NCI-H1436 (cell line): ENCODE measurements at regions not wholly inside any gene's neighbourhood (a gene's known extent, or its start where the extent isn't known, plus 50 kb on each side); places are given as distances from the start of the nearest gene placed in this dataset.
"Not testable (repeated sequence)": the region's sequence is repeated elsewhere in the genome, so short reads cannot be mapped to it uniquely, and the experiment has no call there.

ENCODE experiments used
- DNase-seq: peaks from one replicate; lab custom pipeline; 2025; lab: John Stamatoyannopoulos, UW

DNA sequence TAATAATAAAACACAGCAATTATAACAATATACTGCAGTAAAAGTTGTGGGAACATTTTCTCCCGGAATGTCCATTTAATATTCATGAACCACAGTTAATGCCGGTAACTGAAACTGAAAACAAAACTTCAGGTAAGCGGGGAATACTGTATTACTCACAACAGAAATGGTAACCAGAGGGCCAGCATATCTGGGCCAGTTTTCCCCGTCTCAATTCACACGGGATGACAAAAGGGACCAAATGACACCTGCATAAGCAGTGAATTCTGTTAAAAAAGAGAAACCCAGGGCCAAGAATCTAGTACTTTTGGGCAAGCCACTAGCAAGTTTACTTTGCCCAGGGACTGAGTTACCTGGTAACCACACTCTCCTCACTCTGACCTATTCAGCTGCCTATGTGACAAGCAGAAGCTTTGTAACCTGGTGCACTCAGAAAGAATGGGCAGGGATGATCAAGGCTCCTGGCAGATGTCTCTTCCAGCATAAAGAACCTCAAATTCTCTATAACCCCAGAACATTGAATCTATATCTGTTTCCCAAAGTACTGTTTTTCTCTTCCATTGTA is 1171.2 kb downstream of the DIAPH3 start:
- no peak for DNase-seq

DNA sequence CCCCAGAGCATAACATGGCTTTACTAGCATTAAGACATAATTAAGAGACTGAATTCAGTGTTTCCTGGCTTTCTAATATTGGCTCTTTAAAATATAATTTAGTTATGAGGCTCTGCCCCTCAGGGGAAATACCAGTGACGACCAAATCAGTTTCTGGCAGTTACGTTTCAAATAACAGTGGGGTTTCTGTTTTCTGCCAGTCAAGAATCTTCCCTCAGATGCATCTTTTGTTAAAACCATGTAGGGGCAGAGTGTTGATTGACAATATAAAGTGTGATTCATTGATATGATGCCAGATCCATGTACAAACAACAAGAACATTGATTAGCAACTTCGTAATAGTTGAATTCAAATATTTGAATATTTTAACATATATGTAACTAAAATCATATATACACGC is 1169.7 kb downstream of the DIAPH3 start:
- no peak for DNase-seq

- DNase-seq, result no peak
Measured at GRCh38 chr13:58994777-58995176, 1169.0 kb downstream of the DIAPH3 start.

GRCh38 chr13:58998716-58999115 is 1165.0 kb downstream of the DIAPH3 start:
- DNase-seq, result no peak

GRCh38 chr13:58999851-59000250 is 1163.9 kb downstream of the DIAPH3 start:
- no peak for DNase-seq

- no peak for DNase-seq
Measured at GRCh38 chr13:59000770-59001169, 1163.0 kb downstream of the DIAPH3 start.

GRCh38 chr13:59012731-59013130 is 1151.0 kb downstream of the DIAPH3 start:
- no peak for DNase-seq

DNA sequence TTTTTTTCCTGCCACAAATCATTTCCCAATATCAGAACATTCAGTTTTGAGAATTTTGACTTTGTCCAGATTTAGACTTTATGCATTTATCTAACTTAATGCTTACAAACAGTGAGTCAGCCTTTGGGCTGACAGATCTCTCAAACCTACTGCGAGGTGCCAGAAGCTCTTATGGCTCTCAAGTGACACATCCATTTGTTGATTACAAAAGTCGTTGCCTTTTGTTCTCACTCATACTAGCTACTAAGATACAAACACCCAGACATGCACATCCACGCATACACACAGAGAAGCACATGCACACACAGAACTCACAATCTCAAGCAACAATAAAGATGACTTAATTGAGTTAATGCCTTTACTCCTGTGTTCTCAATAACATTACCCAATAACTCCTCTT is 1147.5 kb downstream of the DIAPH3 start:
- DNase-seq, result no peak

GRCh38 chr13:59024434-59024833 is 1139.3 kb downstream of the DIAPH3 start:
- no peak for DNase-seq

DNA sequence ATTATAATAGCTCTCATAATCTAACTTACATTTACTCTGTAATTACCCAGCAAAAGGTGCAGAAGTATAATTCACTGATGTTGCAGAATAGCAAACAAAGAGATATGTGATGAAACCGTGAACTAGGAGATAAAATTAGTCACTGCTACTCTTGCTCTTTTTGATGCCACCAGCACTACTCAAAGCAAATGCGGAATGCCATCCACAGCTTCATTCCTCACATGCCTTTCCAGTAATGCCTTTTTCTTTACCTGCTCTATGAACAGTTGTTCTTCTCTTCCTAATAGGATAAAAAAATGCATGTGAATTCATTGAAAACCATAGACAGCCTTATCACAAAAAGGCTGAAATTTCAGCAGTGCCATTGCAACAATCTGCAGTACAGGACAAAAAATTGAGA is 1129.5 kb downstream of the DIAPH3 start:
- DNase-seq, result no peak

DNA sequence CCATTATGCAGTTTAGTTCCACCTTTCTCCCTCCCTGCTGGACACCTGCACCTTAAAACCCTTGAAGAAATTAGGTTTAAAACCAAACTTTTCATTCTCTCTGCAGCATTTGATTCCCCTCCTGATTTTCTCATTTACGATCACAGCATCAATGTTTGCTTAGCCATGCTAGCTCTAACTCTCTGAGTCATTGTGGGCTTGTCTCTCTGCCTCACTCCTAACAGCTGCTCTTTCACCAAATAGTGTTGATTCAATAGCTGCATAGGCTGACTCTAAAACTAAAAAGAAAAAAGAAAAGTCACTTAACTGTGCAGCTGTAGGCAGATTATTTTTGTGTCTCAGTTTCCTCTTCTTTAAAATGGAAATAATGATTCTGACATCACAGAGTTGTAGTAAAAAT is 1124.9 kb downstream of the DIAPH3 start:
- DNase-seq, result peak; percentile 11

DNA sequence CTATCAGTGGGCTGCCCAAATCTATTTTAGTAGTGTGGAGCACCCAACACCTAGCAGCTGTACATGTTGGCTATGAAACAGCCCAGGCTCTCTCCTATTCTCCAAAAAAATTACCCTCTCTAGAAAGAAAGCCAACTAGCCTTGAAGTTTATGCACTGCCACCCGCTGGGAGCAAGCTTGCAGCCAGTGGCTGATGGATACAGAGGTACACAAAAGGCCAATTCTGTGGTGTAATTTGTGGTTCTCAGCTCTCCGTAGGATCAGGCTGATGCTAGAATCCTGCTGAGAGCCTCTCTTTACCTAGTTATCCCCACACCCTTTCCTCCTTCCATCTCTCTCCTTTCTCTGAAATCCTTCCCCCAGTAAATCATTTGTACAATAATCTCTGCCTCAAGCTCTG is 1120.7 kb downstream of the DIAPH3 start:
- DNase-seq, result no peak

DNA sequence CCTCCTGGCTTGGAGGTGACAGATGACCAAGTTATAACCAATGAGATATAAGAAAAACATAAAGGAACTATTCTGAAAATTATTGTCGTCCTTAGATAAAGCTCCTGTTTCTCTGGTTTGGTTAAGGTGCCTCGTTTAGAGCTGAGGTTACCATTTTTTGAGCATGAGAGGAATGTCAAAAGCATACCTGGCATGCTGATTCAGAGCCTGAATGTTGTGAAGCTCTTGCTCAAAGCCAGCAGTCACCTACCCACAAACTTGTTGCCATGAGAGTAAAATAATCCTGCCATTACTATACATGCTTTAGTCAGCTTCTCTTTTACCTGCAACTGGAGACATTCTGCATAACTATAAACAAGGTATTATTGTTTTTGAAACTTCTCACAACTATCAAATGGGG is 1116.2 kb downstream of the DIAPH3 start:
- DNase-seq, result no peak

DNA sequence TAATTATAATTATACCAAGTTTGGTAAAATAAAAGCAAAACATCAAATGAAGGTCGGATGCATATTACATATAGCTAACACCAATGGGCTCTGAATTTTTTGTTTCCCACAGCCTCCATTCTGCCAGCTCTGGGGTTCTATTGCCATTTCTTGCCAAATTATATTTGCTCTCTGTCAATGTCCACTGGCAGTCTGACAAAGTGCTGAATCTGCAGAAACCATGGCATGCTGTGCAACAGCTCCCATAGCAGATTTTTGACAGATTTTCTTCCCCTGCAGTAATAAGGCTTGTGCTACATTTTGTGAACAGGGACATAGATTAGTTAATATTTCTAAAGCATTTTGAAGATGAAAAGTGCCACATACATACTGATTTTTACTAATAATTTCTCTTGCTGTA is 1102.1 kb downstream of the DIAPH3 start:
- DNase-seq, result no peak

DNA sequence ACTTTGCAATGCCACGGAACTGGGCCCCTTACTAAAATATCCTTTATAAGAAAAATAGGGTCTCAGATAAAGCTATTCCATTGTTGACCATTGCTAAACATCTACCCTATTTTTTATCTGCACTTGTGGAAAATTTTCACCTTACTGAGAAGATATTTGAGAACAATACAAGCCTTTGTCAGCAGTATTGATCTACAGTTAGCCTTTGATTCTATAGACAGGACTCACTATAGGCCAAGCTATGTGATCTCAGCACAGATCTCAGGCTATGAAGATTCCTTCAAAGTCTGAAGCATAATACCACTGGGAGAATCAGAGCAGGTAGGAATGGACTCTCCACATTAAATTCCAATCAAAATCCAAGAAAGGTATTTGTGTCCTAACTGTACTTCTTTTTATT is 1099.7 kb downstream of the DIAPH3 start:
- DNase-seq, result no peak

DNA sequence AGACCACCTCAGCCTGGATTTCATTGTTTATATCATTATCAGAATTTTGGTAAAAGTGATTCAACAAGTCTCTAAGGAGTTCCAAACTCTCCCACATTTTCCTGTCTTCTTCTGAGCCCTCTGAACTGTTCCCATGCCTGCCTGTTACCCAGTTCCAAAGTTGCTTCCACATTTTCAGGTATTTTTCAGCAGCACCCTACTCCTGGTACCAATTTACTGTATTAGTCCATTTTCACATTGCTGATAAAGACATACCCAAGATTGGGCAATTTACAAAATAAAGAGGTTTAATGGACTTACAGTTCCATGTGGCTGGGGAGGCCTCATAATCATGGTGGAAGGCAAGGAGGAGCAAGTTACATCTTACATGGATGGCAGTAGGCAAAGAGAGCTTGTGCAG is 1087.3 kb downstream of the DIAPH3 start:
- DNase-seq, result not testable (repeated sequence)

GRCh38 chr13:59086147-59086546 is 1077.6 kb downstream of the DIAPH3 start:
- no peak for DNase-seq

- no peak for DNase-seq
Measured at GRCh38 chr13:59088716-59089115, 1075.0 kb downstream of the DIAPH3 start.

DNA sequence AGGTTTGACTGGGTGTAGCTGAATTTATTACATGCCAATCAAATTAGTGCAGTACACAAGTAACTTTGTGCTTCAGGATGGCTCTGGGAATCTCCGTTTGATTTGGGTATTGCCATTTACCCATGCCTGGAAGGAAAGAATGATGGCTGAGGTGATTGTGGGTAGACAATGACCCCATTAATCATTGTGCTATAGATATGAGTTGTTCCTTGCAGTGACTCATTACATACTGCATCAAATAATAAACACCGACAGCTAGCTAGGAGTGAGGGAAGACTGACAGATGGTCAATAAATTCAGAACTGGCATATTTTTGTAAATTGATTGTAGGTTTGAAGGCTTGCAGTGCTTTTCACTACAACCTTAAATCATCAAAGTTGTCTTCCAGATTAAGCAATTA is 1069.5 kb downstream of the DIAPH3 start:
- no peak for DNase-seq

GRCh38 chr13:59099182-59099974 is 1064.3 kb downstream of the DIAPH3 start:
- no peak for DNase-seq

GRCh38 chr13:59103004-59103768 is 1060.5 kb downstream of the DIAPH3 start:
- no peak for DNase-seq

- DNase-seq, result no peak
Measured at GRCh38 chr13:59111751-59112171, 1052.0 kb downstream of the DIAPH3 start.

GRCh38 chr13:59112221-59112718 is 1051.5 kb downstream of the DIAPH3 start:
- no peak for DNase-seq
